GM18951 (cell line): ENCODE measurements at regions not wholly inside any gene's neighbourhood (a gene's known extent, or its start where the extent isn't known, plus 50 kb on each side); places are given as distances from the start of the nearest gene placed in this dataset.
"Not testable (repeated sequence)": the region's sequence is repeated elsewhere in the genome, so short reads cannot be mapped to it uniquely, and the experiment has no call there.

ENCODE experiments used
- POLR2A ChIP-seq: IDR thresholded peaks from 4 replicates; pipeline ENCODE4 v1.6.1; 2011; ENCODE audit warnings: mild to moderate bottlenecking; ENCODE audit not compliant: insufficient read length, insufficient read depth; ENCODE audit errors: extremely low read depth
- in situ Hi-C: fragments of 300-500 bp; cut with MboI; formaldehyde crosslinking; loops from one replicate; pipeline ENCODE4 v1.12.0; 2022; ENCODE audit warnings: low sequenced_read_pairs, mixed read lengths, inconsistent platforms; ENCODE audit not compliant: unreplicated experiment

DNA sequence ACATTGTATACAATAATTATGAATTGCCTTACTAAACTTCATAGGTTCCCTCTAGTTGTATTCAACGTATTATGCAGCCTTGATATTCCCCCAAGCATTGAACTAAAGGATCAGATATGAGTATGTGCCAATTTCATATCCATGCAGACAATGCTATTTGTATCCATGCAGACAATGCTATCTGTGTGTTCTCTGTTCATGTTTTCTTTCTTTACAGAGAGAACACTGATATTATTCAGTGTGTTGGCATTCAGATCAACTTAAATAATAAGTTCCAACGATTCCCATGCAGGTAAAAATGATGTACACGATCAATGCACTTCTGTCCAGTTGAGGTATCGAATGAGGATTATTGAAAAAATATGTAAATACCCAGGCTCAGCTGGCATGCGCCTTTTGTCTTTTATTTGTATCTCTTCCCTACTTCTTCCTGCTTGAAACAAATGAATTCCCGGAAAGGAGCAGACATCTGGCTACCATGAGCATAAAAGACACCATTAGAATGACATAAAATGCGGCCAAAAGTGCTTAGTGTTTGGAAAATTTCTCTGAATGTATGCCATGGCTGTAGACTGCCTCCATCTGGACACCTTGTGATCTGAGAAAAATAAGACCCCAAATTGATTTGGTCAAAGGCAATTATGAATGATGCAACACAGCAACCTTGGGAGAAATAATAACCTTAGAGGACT, 731.5 kb downstream of the SLITRK1 start:
- in situ Hi-C loops = no loop called here

DNA sequence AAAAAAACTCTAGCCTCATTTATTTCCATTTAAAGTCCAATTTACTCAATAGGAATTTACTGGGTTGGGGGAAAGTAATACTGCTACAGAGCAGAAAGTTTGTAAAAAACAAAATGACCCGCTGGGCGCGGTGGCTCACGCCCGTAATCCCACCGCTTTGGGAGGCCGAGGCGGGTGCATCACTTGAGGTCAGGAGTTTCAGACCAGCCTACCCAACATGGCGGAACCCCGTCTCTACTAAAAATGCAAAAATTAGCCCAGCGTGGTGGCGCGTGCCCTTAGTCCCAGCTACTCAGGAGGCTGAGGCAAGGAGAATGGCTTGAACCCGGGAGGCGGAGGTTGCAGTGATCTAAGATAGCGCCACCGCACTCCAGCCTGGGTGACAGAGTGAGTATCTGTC, 745.6 kb downstream of the SLITRK1 start:
- no peak for TF ChIP-seq POLR2A
- in situ Hi-C loops = no loop called here

More for the DNA sequence above, 731.5 kb downstream of the SLITRK1 start:
- no peak for TF ChIP-seq POLR2A

GRCh38 chr13:83125791-83126190, 756.5 kb downstream of the SLITRK1 start:
- no peak for TF ChIP-seq POLR2A
- in situ Hi-C loops = no loop called here

GRCh38 chr13:83121896-83122295, 760.4 kb downstream of the SLITRK1 start:
- in situ Hi-C loops = no loop called here
- no peak for TF ChIP-seq POLR2A

DNA sequence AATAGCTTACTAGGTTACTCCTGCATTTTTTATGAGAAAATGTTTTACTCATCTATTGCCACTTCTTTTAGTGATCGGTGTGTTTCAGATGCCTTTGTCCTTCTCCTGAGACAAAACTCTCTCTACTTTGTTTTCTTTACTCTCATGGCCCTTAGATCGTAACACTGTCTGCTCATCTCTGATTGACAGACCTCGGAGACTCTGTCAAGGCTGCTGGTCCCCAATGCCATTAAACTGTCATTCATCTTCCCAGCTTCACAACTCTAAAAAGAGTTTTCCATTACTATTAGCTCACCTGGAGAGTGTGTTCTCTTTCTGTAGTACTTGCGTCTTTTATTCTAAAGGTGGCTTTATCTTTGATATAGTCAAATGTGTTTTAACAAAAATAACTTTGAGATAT, 765.2 kb downstream of the SLITRK1 start:
- no peak for TF ChIP-seq POLR2A
- in situ Hi-C loops = no loop called here

- in situ Hi-C loops = not testable (repeated sequence)
Observed at GRCh38 chr13:83101574-83102247, 780.6 kb downstream of the SLITRK1 start.

DNA sequence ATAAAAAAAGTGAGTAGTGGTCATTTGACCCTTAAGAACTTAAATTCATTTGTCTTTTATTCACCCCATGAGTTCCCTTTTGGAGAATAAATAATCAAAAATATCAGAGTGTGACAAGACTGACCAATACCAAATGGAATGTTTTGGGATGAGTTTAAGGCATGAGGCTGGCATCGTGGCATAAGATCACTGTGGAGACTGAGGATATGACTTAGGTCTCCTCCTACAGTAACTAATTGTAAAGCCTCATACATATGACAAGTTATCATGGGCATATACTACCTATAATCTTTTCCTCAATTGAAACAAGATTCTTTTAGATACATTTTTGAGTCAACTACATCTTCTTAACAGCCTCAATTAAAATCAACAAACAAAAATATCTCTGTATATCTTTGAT, 782.0 kb downstream of the SLITRK1 start:
- TF ChIP-seq POLR2A = no peak
- in situ Hi-C loops = no loop called here

GRCh38 chr13:83088858-83089257, 793.4 kb downstream of the SLITRK1 start:
- in situ Hi-C loops = no loop called here
- TF ChIP-seq POLR2A = no peak

- in situ Hi-C loops = no loop called here
Observed at GRCh38 chr13:83086948-83087347, 795.3 kb downstream of the SLITRK1 start.

GRCh38 chr13:83086088-83086487, 796.2 kb downstream of the SLITRK1 start:
- in situ Hi-C loops = no loop called here
- TF ChIP-seq POLR2A = no peak

More at GRCh38 chr13:83086948-83087347, 795.3 kb downstream of the SLITRK1 start:
- no peak for TF ChIP-seq POLR2A

DNA sequence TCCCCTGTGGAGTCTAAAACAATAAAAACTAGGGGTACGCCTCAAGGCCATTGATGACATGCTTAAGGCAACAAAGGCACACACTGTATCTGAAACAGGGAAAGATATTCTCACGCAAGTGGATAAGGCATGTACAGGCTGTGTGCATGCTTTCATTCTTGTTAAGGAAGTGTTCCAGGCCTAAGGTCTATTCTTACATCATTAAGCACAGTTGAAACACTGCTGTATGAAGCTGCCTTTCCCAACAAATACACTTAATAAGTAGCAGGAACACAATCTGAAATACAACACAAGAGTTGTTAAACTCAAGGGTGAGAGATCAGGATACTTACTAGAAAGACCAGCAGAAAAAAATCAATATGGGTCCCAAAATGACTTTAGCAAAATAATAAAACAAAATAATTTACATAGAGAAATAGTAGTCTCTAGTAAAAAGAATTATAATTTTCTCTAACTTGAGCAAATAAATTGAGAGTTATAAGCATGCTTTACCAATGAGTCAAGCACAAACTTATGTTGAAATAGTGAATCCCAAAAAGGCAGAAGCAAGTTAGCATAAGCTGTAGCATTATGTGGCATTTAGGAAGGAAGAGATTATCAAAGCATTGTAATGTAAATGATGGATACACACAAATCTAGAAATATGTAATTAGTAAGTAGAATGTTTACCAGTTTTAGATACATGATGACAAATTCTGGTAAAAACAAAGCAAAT, 796.9 kb downstream of the SLITRK1 start:
- TF ChIP-seq POLR2A = no peak
- in situ Hi-C loops = no loop called here

GRCh38 chr13:83077499-83077898, 804.8 kb downstream of the SLITRK1 start:
- TF ChIP-seq POLR2A = no peak

GRCh38 chr13:83073930-83074329, 808.3 kb downstream of the SLITRK1 start:
- in situ Hi-C loops = not testable (repeated sequence)

More at GRCh38 chr13:83077499-83077898, 804.8 kb downstream of the SLITRK1 start:
- in situ Hi-C loops = no loop called here

DNA sequence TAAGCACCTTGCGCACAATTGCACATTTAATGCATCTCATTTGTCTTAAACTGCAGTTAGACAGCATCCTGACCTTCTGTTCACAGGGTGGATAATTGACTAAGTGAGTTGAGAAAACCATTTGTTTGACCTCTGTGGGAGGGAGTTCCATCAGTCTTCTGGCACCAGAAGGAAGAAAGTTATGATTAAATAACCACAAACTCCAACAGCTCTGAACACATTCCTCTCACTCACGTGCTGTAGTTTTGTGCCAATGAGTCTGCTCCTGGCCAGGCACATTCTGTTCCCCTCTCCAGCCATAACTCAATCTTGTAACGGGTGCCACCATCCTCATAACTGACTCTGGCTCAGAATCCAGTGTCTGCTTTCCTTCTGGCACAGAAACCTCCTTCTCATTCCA, 817.2 kb downstream of the SLITRK1 start:
- TF ChIP-seq POLR2A = no peak
- in situ Hi-C loops = no loop called here
